ENCODE measurements at regions not wholly inside any gene's neighbourhood (a gene's known extent, or its start where the extent isn't known, plus 50 kb on each side); places are given as distances from the start of the nearest gene placed in this dataset.
A peak's percentile ranks its signal among the peaks of the same experiment; 100 is the strongest.

DNA sequence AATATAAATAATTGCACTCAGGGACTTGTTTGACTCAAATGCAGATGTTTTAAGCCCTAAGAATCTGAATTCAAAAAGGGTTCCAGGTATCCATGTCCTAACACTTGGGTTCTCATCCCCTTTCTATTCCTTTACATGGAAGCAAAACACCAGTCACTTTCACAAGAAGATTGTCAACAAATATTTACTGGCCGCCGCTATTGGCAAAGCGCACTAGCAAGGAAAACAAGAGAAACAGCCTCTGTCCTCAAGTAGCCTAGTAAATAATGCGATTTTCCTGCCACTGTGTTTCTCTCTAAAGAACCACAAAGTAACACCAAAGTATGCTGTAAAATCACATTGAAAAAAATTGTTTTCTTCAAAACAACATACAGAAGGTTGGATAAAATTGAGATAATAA, 66.7 kb upstream of the EZH2 start:
- no peak for DNase-seq

- peak; percentile 13 for DNase-seq
Observed at GRCh38 chr7:148944935-148945934, 61.1 kb upstream of the EZH2 start.

- DNase-seq, result peak; percentile 70
Observed at GRCh38 chr7:148941598-148942275, 57.6 kb upstream of the EZH2 start.

- DNase-seq, result peak; percentile 87
Observed at GRCh38 chr7:148940702-148941597, 56.9 kb upstream of the EZH2 start.

DNA sequence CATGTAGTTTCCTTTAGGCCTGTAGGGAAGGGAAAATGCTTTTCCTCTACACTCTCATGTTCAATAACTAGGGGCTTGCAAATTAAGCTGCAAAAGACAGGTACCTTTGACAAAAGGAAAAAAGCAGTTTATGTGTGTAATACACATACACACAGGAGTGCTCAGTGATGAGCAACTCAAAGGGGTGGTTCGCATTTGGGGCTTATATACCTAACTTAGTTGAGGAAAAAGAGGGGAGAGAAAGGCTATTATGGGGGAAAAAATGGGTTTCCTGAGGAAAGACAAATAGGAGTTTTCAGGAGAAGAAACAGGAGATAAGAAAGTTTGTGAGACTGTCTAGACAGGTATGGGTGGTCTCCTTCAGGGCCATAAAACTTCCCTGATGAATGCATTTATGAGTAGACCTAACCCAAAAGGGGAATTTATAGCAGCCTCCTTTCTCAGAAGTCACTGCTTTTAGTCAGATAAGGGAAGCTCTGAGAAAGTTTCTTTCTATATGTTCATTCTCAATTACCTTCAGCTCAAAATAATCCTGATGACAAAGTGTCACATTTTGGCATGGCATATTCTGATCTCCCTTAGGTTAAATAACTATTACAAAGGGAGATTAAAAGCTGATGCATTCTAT, 55.2 kb upstream of the EZH2 start:
- DNase-seq, result no peak

- DNase-seq, result no peak
Observed at GRCh38 chr7:148935451-148935850, 51.4 kb upstream of the EZH2 start.
